Thoracic aorta (tissue), 2 donors: ENCODE measurements at regions not wholly inside any gene's neighbourhood (a gene's known extent, or its start where the extent isn't known, plus 50 kb on each side); places are given as distances from the start of the nearest gene placed in this dataset.

ENCODE experiments used
- ATAC-seq: fragments of 150-250 bp; one replicate; pipeline ENCODE4 v1.8.0; 2017; ENCODE audit warnings: low read depth; ENCODE audit not compliant: insufficient number of reproducible peaks, low FRiP score
- DNase-seq: peaks from one replicate; pipeline ENCODE4 v3.0.0-alpha.2; 2020; ENCODE audit warnings: low spot score
- H3K27ac ChIP-seq, 2 donors: fragments of 200-600 bp; sonication (generic); 1 replicate in 1 of 2; 2 replicates in 1 of 2; pipeline ENCODE4 v1.5.1; 2016; ENCODE audit warnings: mild to moderate bottlenecking in 2 of 2, moderate library complexity in 2 of 2
- H3K27me3 ChIP-seq: fragments of 200-600 bp; sonication (generic); replicated peaks from 2 replicates; pipeline ENCODE4 v1.6.0; 2016; ENCODE audit warnings: mild to moderate bottlenecking; ENCODE audit not compliant: insufficient read depth
- H3K36me3 ChIP-seq: fragments of 200-600 bp; sonication (generic); one replicate; pipeline ENCODE4 v1.5.1; 2016
- H3K4me1 ChIP-seq, 2 donors: fragments of 200-600 bp; sonication (generic); 1 replicate in 1 of 2; 2 replicates in 1 of 2; pipeline versions ENCODE4 v1.5.1 to v1.6.0; 2016; ENCODE audit warnings: low read depth in 2 of 2, mild to moderate bottlenecking in 1 of 2; ENCODE audit not compliant: control insufficient read depth in 1 of 2
- H3K4me3 ChIP-seq: fragments of 200-600 bp; sonication (generic); 2 replicates; pipeline ENCODE4 v1.5.1; 2016; ENCODE audit warnings: mild to moderate bottlenecking
- H3K9me3 ChIP-seq: fragments of 200-600 bp; sonication (generic); 2 replicates; pipeline ENCODE4 v1.5.1; 2016
- TF ChIP-seq, protein P1 (sequence below): fragments of 200-600 bp; sonication (generic); IDR thresholded peaks from one replicate; pipeline ENCODE4 v1.5.1; 2019; ENCODE audit warnings: antibody characterized with exemption

DNA sequence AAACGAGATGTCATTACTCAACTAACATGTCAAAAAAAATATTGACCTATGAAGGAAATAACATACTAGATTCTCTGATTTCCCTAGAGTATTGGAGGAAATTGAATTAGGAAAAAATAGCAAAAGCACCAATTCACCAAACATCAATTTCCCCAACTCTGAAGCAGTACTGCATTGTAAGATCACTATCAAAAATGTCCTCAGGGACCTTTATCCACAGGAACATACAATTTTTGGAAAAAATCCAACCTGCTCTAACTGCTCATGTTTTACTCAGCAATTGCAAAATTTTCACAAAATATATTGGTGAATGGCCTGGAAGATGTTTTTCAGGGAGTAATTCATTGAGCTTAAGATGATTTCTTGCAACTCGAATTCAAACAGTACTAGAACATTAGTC lies 239.0 kb upstream of the GIMD1 start:
- ATAC-seq (no peak), DNase-seq (no peak)
- H3K27me3 ChIP-seq = no peaks in the 10 kb centered on the region
- no peaks in the 10 kb centered on the region for H3K36me3 ChIP-seq
- no peak overlapping the region for H3K4me3 ChIP-seq
- H3K9me3 ChIP-seq = no peaks in the 10 kb centered on the region
- H3K27ac ChIP-seq = no peak overlapping the region
- TF ChIP-seq, protein P1, sequence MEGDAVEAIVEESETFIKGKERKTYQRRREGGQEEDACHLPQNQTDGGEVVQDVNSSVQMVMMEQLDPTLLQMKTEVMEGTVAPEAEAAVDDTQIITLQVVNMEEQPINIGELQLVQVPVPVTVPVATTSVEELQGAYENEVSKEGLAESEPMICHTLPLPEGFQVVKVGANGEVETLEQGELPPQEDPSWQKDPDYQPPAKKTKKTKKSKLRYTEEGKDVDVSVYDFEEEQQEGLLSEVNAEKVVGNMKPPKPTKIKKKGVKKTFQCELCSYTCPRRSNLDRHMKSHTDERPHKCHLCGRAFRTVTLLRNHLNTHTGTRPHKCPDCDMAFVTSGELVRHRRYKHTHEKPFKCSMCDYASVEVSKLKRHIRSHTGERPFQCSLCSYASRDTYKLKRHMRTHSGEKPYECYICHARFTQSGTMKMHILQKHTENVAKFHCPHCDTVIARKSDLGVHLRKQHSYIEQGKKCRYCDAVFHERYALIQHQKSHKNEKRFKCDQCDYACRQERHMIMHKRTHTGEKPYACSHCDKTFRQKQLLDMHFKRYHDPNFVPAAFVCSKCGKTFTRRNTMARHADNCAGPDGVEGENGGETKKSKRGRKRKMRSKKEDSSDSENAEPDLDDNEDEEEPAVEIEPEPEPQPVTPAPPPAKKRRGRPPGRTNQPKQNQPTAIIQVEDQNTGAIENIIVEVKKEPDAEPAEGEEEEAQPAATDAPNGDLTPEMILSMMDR = no peak
- H3K4me1 ChIP-seq = peaks cover 0 to 12% of the 10 kb centered on the region in 2 donors

DNA sequence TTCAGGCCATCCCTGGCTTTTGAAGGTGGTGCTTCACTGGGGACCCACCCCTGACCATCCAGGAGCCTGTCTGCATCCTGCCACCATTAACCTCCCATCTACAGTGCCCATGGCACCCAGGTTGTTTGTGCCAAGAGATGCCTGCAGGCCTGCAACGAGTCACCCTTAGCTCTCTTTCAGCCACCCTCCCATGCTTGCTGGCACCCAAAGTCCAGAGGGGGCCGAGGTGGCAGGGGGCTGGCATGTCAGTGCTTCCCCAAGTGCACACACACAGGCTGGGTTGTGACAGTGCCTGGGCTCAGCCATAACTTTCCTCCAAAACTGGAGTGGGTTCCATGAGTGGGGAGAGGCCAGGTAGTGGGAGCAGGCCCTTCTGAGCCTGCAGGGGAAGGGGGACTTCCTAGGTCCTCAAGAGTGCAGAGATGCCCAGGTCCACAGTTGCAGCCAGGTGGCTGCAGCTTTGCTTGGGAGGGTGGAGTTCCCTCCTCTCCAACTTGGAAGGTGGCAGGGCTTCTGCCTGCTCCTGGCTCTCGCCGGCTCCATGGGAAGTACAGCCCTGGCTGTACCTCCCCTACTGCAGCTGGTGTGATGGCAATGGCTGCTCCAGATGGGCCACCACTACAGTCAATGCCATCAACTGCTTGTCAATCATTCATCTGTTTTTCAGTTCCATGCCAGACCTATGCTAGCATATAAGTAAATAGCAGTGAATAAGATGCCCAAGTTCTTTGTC lies 235.9 kb upstream of the GIMD1 start:
- ATAC-seq (no peak), DNase-seq (no peak)
- no peak overlapping the region for H3K27ac ChIP-seq
- H3K27me3 ChIP-seq = no peaks in the 10 kb centered on the region
- peaks cover 0 to 19% of the 10 kb centered on the region in 2 donors for H3K4me1 ChIP-seq
- no peaks in the 10 kb centered on the region for H3K36me3 ChIP-seq
- no peak overlapping the region for H3K4me3 ChIP-seq
- TF ChIP-seq, protein P1 = no peak
- no peaks in the 10 kb centered on the region for H3K9me3 ChIP-seq

DNA sequence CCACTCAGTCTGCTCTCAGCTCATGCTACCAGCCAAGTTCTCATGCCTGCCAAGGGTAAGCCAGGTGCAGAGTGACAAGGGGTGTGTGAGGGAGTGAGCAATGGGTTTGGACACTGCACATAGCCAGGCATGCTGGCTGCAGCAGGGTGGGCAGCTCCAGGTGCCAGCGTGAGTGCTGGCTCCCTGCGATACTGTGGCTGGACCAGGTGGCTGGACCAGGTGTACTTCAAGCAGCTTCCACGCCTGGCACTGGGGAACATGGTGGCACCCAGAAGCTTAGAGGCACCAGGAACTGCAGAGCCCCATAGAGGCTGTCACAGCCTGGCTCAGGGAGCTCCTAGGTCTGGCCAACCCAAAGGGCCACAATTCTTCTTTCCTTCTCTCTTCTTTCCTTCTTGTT lies 234.9 kb upstream of the GIMD1 start:
- ATAC-seq = no peak
- no peak overlapping the region for H3K4me3 ChIP-seq

DNA sequence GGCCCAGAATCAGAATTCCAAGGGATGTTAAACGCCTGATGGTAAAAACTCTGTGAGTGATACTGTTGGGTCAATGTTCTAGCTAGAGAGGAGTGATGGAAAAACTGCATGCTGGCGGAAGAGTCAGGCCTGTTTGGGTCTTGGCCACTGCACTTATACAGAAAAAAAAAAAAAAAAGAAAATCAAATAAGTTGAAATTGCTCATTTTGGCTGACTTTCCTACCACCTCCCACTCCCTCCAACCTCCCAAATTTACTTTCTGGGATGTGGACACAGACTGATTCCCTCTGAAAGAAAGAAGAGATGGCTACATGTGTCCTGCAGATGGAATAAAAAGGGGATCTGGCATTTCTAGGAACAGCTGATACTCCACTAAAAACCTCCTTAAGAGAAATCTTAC lies 234.1 kb upstream of the GIMD1 start:
- DNase-seq = no peak
- no peak for ATAC-seq

More for the DNA sequence above, 234.9 kb upstream of the GIMD1 start:
- DNase-seq = no peak
- TF ChIP-seq, protein P1 = no peak
- no peaks in the 10 kb centered on the region for H3K36me3 ChIP-seq
- no peak overlapping the region for H3K27ac ChIP-seq
- peaks cover 0 to 19% of the 10 kb centered on the region in 2 donors for H3K4me1 ChIP-seq
- H3K27me3 ChIP-seq = no peaks in the 10 kb centered on the region
- no peaks in the 10 kb centered on the region for H3K9me3 ChIP-seq

DNA sequence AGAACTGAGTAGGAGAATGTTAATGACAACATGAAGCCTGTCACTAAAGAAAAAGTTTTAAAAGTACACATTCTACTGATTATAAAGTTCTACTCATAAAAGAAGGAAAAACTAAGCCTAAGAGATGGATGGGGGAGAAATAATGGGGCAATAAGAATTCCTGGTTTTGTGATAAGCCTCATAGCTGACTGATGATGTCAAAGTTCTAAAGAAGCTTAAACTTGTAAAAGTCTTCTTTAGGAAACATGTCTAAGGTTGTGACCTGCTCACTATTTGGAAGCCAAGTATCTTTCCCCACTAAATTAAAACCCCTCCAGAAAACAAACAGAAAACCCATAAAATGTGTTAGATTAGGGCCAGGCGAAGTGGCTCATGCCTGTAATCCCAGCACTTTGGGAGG lies 232.9 kb upstream of the GIMD1 start:
- peaks cover 0 to 19% of the 10 kb centered on the region in 2 donors for H3K4me1 ChIP-seq
- no peak overlapping the region for H3K27ac ChIP-seq
- no peak overlapping the region for H3K4me3 ChIP-seq
- no peaks in the 10 kb centered on the region for H3K27me3 ChIP-seq
- TF ChIP-seq, protein P1 = no peak
- ATAC-seq (peak; percentile 46), DNase-seq (no peak)
- H3K9me3 ChIP-seq = no peaks in the 10 kb centered on the region
- H3K36me3 ChIP-seq = no peaks in the 10 kb centered on the region

More for the DNA sequence above, 234.1 kb upstream of the GIMD1 start:
- Histone ChIP-seq H3K27me3 (no peaks in the 10 kb centered on the region), H3K27ac (no peak overlapping the region), H3K9me3 (no peaks in the 10 kb centered on the region), H3K4me1 (peaks cover 0 to 19% of the 10 kb centered on the region in 2 donors), H3K4me3 (no peak overlapping the region), H3K36me3 (no peaks in the 10 kb centered on the region)
- TF ChIP-seq, protein P1 = no peak
